ENCODE measurements at regions not wholly inside any gene's neighbourhood (a gene's known extent, or its start where the extent isn't known, plus 50 kb on each side); places are given as distances from the start of the nearest gene placed in this dataset.
A peak's percentile ranks its signal among the peaks of the same experiment; 100 is the strongest.
"Not testable (repeated sequence)": the region's sequence is repeated elsewhere in the genome, so short reads cannot be mapped to it uniquely, and the experiment has no call there.

- no peaks in the 10 kb centered on the region for H3K36me3 ChIP-seq (ENCODE audit: insufficient read depth, low read length)
- H3K4me3 ChIP-seq (ENCODE audit: low read depth, low read length) = peak overlapping the region; percentile 43
- no peaks in the 10 kb centered on the region for H3K27me3 ChIP-seq (ENCODE audit: insufficient read depth, low read length)
- H2AFZ ChIP-seq (ENCODE audit: low read length, unreplicated experiment) = no peak overlapping the region
- H3K27ac ChIP-seq (ENCODE audit: low read depth, low read length) = peak overlapping the region; percentile 60
- peaks cover 25% of the 10 kb centered on the region for H3K4me1 ChIP-seq (ENCODE audit: control insufficient read depth, insufficient read depth, low read length, unreplicated experiment)
- no peaks in the 10 kb centered on the region for H3K79me2 ChIP-seq (ENCODE audit: control insufficient read depth, insufficient read depth, low read length, unreplicated experiment)
Observed at GRCh38 chr16:66190411-66190810, 176.1 kb upstream of the CDH5 start.

GRCh38 chr16:66189951-66190350 lies 176.5 kb upstream of the CDH5 start:
- Histone ChIP-seq H3K4me1 (ENCODE audit: control insufficient read depth, insufficient read depth, low read length, unreplicated experiment) (peaks cover 25% of the 10 kb centered on the region), H3K4me3 (ENCODE audit: low read depth, low read length) (peak overlapping the region; percentile 43), H3K27ac (ENCODE audit: low read depth, low read length) (peak overlapping the region; percentile 60), H3K79me2 (ENCODE audit: control insufficient read depth, insufficient read depth, low read length, unreplicated experiment) (no peaks in the 10 kb centered on the region), H2AFZ (ENCODE audit: low read length, unreplicated experiment) (peak overlapping the region; percentile 59), H3K27me3 (ENCODE audit: insufficient read depth, low read length) (no peaks in the 10 kb centered on the region), H3K36me3 (ENCODE audit: insufficient read depth, low read length) (no peaks in the 10 kb centered on the region)

DNA sequence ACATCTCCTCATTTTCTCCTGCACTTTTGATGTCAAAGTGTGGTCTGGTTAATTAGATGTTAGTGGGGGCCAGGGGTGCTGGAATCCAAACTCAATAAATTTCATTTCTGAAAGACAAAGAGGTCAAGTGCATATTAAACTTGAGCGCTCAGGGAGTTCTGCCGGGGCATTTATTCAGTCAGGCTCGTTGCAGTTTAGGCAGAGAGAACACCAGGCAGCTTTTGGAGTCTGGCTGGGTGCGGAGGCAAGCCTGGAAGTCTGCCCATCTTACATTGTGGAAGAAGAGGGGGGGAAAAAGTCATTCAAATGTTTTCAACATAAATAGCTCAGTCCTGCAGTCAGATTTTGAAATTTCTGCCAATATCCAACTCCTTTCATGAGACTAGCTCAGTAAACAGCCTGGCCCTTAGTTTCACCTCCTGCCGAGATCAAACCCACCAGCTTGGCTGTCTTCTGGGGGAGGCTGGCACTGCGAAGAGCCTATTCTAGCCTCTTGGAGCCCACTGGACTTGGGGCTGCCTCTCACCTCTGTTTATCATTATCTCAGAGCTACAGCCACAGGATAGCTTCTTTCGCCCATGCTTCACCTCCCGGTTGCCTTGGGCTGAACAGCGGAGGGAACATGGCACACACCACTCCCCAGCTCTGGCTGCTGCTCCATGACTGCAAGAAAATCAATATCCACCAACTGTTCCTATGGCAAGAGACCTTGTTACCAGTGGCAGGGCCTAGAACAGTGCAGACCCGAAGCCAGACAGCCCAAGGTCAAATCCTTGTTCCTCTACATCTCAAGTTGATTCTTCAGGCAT lies 177.4 kb upstream of the CDH5 start:
- H3K36me3 ChIP-seq (ENCODE audit: insufficient read depth, low read length) = no peaks in the 10 kb centered on the region
- peak overlapping the region; percentile 60 for H3K27ac ChIP-seq (ENCODE audit: low read depth, low read length)
- no peaks in the 10 kb centered on the region for H3K27me3 ChIP-seq (ENCODE audit: insufficient read depth, low read length)
- H3K4me1 ChIP-seq (ENCODE audit: control insufficient read depth, insufficient read depth, low read length, unreplicated experiment) = peaks cover 25% of the 10 kb centered on the region
- H2AFZ ChIP-seq (ENCODE audit: low read length, unreplicated experiment) = peak overlapping the region; percentile 17
- H3K4me3 ChIP-seq (ENCODE audit: low read depth, low read length) = peak overlapping the region; percentile 43; the same call in 1 of the 2 replicates
- no peaks in the 10 kb centered on the region for H3K79me2 ChIP-seq (ENCODE audit: control insufficient read depth, insufficient read depth, low read length, unreplicated experiment)

DNA sequence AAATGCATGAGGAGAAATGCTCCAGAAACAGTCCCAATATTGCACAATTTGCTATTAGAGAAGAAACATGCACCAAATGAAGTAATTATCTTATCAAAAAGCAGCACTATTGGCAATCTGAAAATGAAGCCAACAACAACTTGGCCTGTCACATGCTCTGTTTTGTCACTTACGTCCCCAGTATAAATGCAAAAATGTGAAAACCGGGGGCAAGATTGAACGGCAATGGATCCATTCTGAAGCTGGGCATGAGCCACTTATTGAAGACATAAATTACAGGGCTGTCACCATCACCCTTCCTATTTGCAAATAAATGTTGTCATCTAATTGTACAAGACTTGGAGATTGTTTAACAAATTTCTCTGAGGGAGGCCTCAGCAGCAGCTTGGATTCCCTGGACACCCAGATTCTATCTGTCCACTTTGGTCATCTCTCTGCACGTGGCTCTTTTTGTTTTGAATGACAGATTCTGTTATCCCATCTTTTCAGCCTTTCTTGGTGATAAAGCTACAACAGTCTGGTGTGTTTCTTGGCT lies 180.2 kb upstream of the CDH5 start:
- Histone ChIP-seq H3K27me3 (ENCODE audit: insufficient read depth, low read length) (no peaks in the 10 kb centered on the region), H3K4me1 (ENCODE audit: control insufficient read depth, insufficient read depth, low read length, unreplicated experiment) (peaks cover 25% of the 10 kb centered on the region), H2AFZ (ENCODE audit: low read length, unreplicated experiment) (no peak overlapping the region), H3K79me2 (ENCODE audit: control insufficient read depth, insufficient read depth, low read length, unreplicated experiment) (no peaks in the 10 kb centered on the region), H3K27ac (ENCODE audit: low read depth, low read length) (no peak overlapping the region), H3K4me3 (ENCODE audit: low read depth, low read length) (no peak overlapping the region), H3K36me3 (ENCODE audit: insufficient read depth, low read length) (no peaks in the 10 kb centered on the region)

GRCh38 chr16:66182592-66182991 lies 183.9 kb upstream of the CDH5 start:
- Histone ChIP-seq H3K79me2 (ENCODE audit: control insufficient read depth, insufficient read depth, low read length, unreplicated experiment) (no peaks in the 10 kb centered on the region), H3K4me1 (ENCODE audit: control insufficient read depth, insufficient read depth, low read length, unreplicated experiment) (no peaks in the 10 kb centered on the region), H3K27me3 (ENCODE audit: insufficient read depth, low read length) (no peaks in the 10 kb centered on the region), H3K4me3 (ENCODE audit: low read depth, low read length) (no peak overlapping the region), H3K27ac (ENCODE audit: low read depth, low read length) (no peak overlapping the region), H2AFZ (ENCODE audit: low read length, unreplicated experiment) (no peak overlapping the region), H3K36me3 (ENCODE audit: insufficient read depth, low read length) (no peaks in the 10 kb centered on the region)

DNA sequence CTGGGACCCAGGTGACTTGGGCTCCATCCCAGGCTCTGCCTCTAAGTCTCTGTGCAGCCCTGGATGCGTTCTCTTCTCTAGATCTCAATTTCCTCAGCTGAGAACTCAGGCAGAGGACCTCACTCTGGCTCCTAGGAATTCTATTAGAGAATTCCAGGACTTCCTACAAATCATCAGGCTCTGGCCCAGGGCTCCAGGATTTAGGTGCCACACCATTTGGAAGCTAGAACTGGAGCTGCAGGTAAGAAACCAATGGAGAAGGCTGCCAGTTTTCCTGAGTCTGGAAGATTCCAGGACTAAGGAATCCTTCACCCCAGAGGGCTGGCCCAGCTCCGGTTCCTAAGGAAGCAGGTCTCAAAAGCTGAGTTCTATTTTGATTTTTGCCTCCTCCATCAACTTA lies 189.8 kb upstream of the CDH5 start:
- no peak overlapping the region for H3K27ac ChIP-seq (ENCODE audit: low read depth, low read length)
- H3K36me3 ChIP-seq (ENCODE audit: insufficient read depth, low read length) = no peaks in the 10 kb centered on the region
- H2AFZ ChIP-seq (ENCODE audit: low read length, unreplicated experiment) = no peak overlapping the region
- no peak overlapping the region for H3K4me3 ChIP-seq (ENCODE audit: low read depth, low read length)
- H3K27me3 ChIP-seq (ENCODE audit: insufficient read depth, low read length) = no peaks in the 10 kb centered on the region
- no peaks in the 10 kb centered on the region for H3K4me1 ChIP-seq (ENCODE audit: control insufficient read depth, insufficient read depth, low read length, unreplicated experiment)
- no peaks in the 10 kb centered on the region for H3K79me2 ChIP-seq (ENCODE audit: control insufficient read depth, insufficient read depth, low read length, unreplicated experiment)

DNA sequence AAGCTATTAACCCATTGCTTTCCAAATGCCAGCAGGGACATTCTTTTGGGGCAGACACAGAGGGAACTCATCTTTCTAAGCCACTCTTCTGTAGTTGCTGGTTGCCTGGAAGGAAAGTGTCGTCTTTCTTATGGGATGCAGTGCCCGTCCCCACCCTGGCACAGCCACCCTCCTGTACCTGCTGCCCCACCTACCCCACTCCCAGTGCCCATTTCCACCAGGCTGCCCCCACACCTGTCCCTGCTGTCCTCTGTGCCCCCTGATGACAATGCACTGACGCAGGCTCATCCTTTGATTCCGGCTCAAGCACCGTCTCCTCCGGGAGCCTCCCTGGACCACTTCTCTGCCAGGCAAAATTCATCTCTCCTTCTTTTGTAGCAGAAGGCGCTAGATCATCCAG lies 190.4 kb upstream of the CDH5 start:
- Histone ChIP-seq H3K27me3 (ENCODE audit: insufficient read depth, low read length) (no peaks in the 10 kb centered on the region), H3K36me3 (ENCODE audit: insufficient read depth, low read length) (no peaks in the 10 kb centered on the region), H3K4me1 (ENCODE audit: control insufficient read depth, insufficient read depth, low read length, unreplicated experiment) (no peaks in the 10 kb centered on the region), H2AFZ (ENCODE audit: low read length, unreplicated experiment) (no peak overlapping the region), H3K27ac (ENCODE audit: low read depth, low read length) (no peak overlapping the region), H3K79me2 (ENCODE audit: control insufficient read depth, insufficient read depth, low read length, unreplicated experiment) (no peaks in the 10 kb centered on the region), H3K4me3 (ENCODE audit: low read depth, low read length) (no peak overlapping the region)

DNA sequence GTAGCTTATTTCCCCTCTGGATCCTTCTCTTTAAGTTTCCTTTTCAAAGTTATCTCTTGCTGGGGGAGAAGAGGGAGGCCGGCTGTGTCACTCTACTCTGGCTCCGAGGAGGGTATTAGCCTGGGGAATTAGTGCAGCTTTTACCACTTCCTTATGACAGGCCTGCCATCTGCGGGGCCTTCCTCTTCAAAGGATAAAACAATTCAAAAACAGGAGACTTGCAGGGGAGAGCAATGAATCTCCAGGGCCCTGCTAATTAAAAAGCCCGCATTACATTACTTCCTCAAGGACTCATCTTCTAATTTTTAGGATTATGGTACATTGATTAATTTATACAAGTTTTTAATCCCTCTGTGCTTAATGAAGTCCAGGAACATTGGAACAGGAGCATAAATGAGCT lies 190.9 kb upstream of the CDH5 start:
- Histone ChIP-seq H3K4me3 (ENCODE audit: low read depth, low read length) (no peak overlapping the region), H3K4me1 (ENCODE audit: control insufficient read depth, insufficient read depth, low read length, unreplicated experiment) (no peaks in the 10 kb centered on the region), H2AFZ (ENCODE audit: low read length, unreplicated experiment) (no peak overlapping the region), H3K27ac (ENCODE audit: low read depth, low read length) (no peak overlapping the region), H3K79me2 (ENCODE audit: control insufficient read depth, insufficient read depth, low read length, unreplicated experiment) (no peaks in the 10 kb centered on the region), H3K27me3 (ENCODE audit: insufficient read depth, low read length) (no peaks in the 10 kb centered on the region), H3K36me3 (ENCODE audit: insufficient read depth, low read length) (no peaks in the 10 kb centered on the region)

DNA sequence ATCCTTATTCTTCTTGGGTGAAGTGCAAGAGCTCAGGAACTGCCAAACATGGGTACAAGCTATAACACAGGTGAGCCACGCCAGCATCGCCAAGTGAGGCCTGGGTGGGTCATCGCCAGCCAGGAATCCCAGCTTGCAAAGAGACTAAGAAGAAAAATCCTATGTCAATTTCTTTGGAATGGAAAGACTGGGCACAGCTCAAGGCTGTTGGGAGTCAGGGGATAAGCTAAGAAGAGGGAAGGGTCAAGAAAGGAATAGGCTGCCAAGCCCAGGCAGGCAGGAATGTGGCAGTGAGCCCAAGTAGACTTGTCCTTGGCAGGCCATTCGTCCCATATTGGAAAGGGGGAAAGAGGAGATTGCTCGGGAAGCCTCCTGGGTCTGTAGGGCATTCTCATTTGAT lies 191.4 kb upstream of the CDH5 start:
- H3K27me3 ChIP-seq (ENCODE audit: insufficient read depth, low read length) = no peaks in the 10 kb centered on the region
- no peaks in the 10 kb centered on the region for H3K79me2 ChIP-seq (ENCODE audit: control insufficient read depth, insufficient read depth, low read length, unreplicated experiment)
- no peak overlapping the region for H2AFZ ChIP-seq (ENCODE audit: low read length, unreplicated experiment)
- no peaks in the 10 kb centered on the region for H3K4me1 ChIP-seq (ENCODE audit: control insufficient read depth, insufficient read depth, low read length, unreplicated experiment)
- no peak overlapping the region for H3K4me3 ChIP-seq (ENCODE audit: low read depth, low read length)
- no peak overlapping the region for H3K27ac ChIP-seq (ENCODE audit: low read depth, low read length)
- no peaks in the 10 kb centered on the region for H3K36me3 ChIP-seq (ENCODE audit: insufficient read depth, low read length)

GRCh38 chr16:66173796-66174195 lies 192.7 kb upstream of the CDH5 start:
- H3K36me3 ChIP-seq (ENCODE audit: insufficient read depth, low read length); H3K79me2 ChIP-seq (ENCODE audit: control insufficient read depth, insufficient read depth, low read length, unreplicated experiment); H3K4me1 ChIP-seq (ENCODE audit: control insufficient read depth, insufficient read depth, low read length, unreplicated experiment); H3K27me3 ChIP-seq (ENCODE audit: insufficient read depth, low read length); H2AFZ ChIP-seq (ENCODE audit: low read length, unreplicated experiment); H3K27ac ChIP-seq (ENCODE audit: low read depth, low read length); H3K4me3 ChIP-seq (ENCODE audit: low read depth, low read length): not testable (repeated sequence)

- not testable (repeated sequence) for H2AFZ ChIP-seq (ENCODE audit: low read length, unreplicated experiment); H3K36me3 ChIP-seq (ENCODE audit: insufficient read depth, low read length); H3K27me3 ChIP-seq (ENCODE audit: insufficient read depth, low read length); H3K27ac ChIP-seq (ENCODE audit: low read depth, low read length); H3K79me2 ChIP-seq (ENCODE audit: control insufficient read depth, insufficient read depth, low read length, unreplicated experiment); H3K4me3 ChIP-seq (ENCODE audit: low read depth, low read length); H3K4me1 ChIP-seq (ENCODE audit: control insufficient read depth, insufficient read depth, low read length, unreplicated experiment)
Observed at GRCh38 chr16:66173181-66173580, 193.3 kb upstream of the CDH5 start.
